GM18508 (cell line): ENCODE measurements at regions not wholly inside any gene's neighbourhood (a gene's known extent, or its start where the extent isn't known, plus 50 kb on each side); places are given as distances from the start of the nearest gene placed in this dataset.
"Not testable (repeated sequence)": the region's sequence is repeated elsewhere in the genome, so short reads cannot be mapped to it uniquely, and the experiment has no call there.

Experiments
- ATAC-seq: cut with Tn5 transposase; IDR thresholded peaks from one replicate; pipeline ENCODE4 v1.9.1; 2021; ENCODE audit warnings: moderate number of reproducible peaks; ENCODE audit not compliant: insufficient read depth, unreplicated experiment

DNA sequence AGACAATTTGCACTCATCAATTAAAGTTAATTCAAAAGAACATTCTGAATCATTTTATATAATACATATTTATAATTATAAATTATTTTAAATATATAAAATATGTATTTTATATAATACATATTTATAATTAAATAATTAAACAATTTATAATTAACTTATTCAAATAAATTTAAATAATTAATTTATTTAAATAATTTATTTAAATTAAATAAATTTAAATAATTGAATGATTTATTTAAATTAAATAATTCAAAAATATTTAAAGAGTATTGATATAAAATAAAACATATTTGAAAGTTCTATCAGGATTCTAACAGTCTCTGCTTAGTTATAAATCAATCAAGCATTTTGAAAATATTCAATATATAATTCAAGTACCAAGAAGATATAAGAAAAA is 775.5 kb upstream of the CTNND2 start:
- no peak for ATAC-seq

DNA sequence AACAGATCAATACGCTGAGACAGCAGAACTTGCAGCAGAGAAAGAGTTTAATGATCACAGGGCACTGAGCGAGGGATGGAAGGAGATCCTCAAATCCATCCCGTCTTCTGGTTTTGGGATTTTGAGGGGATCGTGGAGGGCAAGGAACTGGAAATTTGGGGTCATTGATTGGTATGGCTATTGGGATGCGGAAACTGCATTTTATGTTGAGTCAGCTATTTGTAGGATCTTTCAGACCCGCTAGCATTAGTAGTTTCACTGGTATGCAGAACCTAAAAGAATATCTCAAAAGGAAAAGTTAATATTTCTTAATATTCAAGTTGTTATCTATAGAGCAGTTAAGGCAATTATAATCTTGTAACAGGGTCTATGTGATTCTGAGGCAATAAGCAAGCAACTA is 771.7 kb upstream of the CTNND2 start:
- ATAC-seq = no peak

DNA sequence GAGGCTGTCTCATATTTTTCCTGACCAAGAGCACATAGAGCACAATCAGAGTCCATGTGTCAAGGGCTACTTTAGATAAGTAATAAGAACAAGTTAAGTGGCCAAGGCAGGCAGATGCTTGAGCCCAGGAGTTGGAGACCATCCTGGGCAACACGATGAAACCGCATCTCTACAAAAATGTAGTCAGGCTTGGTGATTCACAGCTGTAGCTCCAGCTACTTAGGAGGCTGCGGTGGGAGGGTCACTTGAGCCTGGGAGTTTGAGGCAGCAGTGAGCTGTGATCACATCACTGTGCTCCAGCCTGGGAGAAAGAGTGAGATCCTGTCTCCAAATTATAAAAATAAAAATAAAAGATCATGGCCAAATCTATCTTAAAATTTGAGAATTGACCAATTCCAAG is 767.9 kb upstream of the CTNND2 start:
- no peak for ATAC-seq

DNA sequence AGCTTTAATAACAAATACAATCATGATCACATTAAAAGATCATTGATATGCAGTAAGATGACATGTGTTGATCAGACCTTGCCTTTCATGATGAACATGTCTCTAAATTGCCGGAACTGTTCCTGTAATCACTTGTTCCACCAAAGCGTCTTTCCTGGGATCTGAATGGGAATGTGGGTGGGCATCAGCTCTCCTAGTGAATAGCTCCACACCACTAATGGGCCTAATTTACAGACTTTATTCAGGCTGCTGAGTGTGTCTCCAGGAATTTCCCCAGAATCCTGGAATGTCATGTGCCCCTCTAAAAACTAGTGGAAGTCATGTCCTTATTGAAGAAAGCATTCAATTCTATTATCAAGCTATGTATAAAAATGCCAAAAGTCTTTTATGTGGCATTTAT is 765.1 kb upstream of the CTNND2 start:
- ATAC-seq = no peak

DNA sequence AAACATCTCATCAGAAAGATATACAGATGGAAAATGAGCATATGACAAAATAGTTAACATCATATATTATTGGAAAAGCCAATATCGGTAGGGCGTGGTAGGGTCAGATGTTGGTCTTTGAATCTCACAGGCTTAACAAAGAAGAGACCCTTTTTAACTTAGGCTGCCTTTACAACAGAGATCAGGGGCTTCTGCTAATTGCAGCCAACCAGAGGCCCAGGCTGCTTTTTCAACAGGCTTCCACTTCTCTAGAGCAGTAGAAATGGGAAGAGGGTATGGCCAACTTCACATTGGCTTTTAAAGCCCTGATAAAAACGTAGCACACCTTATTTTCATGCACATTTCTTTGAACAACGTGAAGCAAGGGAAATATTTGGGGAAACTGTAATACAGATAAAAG is 764.3 kb upstream of the CTNND2 start:
- ATAC-seq = no peak

DNA sequence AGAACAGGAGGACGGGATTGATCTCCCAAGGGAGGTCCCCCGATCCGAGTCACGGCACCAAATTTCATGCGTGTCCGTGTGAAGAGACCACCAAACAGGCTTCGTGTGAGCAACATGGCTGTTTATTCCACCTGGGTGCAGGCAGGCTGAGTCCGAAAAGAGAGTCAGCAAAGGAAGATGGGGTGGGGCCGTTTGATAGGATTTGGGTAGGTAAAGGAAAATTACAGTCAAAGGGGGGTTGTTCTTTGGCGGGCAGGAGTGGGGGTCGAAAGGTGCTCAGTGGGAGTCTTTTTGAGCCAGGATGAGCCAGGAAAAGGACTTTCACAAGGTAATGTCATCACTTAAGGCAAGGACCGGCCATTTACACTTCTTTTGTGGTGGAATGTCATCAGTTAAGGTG is 763.6 kb upstream of the CTNND2 start:
- ATAC-seq = not testable (repeated sequence)

DNA sequence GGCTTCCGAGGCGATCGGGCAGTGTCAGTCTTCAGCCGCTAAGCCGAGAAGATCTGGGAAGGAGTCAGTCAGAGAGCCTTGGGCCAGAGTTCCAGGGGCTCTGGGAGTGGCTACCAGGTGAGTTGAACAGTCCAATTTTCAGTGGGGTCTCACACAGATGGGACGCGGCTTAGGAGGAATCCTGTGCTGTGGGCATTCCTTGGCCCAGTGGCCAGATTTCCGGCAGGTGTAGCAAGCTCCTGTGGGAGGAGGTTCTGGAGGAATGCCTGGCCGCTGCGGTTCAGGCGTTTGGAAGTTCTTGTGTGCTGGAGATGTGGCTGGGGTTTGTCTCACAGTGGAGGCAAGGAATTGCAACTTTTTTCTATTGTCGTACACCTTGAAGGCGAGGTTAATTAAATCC is 761.5 kb upstream of the CTNND2 start:
- not testable (repeated sequence) for ATAC-seq

DNA sequence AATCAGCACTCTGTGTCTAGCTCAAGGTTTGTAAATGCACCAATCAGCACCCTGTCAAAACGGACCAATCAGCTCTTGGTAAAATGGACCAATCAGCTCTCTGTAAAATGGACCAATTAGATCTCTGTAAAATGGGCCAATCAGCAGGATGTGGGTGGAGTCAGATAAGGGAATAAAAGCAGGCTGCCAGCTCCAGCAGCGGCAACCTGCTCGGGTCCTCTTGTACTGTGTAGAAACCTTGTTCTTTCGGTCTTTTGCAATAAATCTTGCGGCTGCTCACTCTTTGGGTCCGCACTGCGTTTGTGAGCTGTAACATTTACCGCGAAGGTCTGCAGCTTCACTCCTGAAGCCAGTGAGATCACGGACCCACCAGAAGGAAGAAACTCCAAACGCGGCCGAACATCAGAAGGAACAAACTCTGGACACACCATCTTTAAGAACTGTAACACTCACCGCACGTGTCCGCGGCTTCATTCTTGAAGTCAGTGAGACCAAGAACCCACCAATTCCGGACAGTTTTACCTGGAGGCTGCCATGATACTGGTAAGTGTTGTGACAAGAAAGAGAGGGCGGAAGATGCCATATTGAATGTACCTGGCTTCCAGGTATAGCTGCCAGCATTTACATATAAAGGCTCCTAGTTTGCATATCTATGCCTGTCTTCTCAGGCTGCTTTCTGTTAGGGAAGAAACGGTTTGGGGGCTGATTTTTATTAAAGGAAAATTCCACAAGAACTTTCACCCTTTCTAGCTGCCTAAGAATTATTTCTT is 758.5 kb upstream of the CTNND2 start:
- ATAC-seq = no peak

DNA sequence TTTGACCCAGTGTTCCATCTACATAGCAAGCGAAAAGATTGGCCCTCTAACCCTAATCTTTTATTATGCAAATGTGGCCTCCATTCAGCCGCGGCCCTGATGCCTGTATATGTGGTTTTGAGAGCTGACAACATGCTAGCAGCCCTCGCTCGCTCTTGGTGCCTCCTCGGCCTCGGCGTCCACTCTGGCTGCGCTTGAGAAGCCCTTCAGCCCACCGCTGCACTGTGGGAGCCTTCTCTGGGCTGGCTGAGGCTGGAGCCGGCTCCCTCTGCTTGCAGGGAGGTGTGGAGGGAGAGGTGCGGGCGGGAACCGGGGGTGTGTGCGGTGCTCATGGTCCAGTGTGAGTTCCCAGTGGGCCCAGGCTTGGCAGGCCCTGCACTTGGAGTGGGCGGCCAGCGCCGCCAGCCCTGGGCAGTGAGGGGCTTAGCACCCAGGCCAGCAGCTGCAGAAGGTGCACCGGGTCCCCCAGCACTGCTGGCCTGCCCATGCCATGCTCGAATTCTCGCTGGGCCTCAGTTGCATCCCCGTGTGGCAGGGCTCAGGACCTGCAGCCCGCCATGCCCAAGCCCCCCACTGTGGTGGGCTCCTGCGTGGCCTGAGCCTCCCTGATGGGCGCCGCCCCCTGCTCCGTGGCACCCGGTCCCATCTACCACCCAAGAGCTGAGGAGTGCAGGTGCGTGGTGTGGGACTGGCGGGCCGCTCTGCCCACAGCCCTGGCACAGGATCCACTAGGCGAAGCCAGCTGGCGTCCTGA is 757.5 kb upstream of the CTNND2 start:
- ATAC-seq = no peak

DNA sequence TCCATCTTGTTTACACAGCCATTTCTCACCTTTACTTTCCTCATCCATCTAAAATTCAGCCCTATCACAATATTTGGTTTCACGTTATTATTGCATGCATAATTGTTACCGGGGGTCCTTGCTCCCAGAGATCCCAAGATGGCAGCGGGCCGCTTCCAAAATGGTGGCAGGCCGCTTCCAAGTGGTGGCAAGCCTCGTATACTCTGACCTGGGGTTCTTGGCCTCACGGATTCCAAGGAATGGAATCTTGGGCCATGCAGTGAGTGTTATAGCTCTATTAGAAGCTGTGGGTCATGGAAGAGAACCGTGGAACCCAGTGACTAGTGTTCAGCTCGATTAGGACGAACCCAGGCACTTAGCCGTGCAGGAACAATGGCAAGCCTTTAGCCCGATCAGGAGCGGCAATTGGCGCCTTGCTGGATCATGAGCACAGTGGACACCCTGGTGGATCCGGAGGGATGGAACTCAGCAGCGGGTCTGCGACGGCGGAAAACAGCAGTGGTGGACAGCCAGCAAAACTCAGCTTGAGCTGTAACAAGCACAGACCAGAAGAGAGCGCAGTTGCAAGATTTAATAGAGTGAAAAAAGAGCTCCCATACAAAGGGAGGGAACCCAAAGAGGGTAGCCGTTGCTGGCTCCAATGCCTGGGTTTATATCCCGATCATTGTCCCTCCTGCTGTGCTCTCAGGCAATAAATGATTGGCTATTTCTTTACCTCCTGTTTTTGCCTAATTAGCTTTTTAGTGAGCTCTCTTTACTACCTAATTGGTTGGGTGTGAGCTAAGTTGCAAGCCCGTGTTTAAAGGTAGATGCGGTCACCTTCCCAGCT is 756.2 kb upstream of the CTNND2 start:
- ATAC-seq = not testable (repeated sequence)

DNA sequence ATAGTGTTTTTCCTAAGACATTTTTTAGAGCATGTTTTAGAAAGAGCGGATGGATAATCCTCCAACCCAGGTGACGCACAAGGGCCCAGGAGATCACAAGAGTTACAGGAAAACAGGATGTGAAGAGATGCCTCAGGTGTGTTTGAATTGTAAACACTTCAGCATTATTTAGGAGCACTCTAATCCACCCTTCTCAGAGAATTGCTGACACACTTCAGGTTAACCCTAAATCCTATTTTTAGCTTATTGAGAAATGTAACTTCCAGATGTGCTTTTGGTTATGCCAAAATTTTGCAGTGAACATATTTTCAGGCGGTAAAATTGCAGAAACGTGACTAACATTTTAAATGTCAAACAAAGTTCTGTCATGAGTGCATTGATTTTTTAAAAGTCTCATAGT is 755.4 kb upstream of the CTNND2 start:
- ATAC-seq = no peak

DNA sequence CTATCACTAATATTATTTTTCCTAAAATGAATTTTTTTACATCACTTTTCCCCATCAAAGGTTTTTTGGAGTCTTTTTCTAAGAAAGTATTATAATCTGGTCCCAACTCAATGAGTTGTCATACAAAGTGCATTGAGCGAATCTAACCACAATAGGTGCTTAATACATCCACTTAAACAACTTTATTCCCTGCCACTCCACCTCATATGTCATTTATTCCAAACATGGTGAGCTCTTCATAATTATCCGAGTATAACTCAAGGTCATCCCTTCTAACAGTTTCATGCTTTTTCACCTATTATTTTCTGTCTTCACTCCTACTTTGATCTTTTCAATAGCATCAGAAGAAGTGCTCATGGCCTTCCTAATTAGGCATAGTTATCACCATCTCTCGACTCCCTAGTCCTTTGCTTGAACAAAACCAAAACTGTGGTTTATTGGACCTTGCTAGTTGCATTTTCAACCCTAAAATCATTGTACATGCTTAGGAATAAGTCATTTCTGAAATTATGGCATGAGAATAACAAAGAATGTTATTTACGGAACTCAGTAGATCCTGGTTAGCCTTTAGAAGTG is 754.7 kb upstream of the CTNND2 start:
- ATAC-seq = no peak

DNA sequence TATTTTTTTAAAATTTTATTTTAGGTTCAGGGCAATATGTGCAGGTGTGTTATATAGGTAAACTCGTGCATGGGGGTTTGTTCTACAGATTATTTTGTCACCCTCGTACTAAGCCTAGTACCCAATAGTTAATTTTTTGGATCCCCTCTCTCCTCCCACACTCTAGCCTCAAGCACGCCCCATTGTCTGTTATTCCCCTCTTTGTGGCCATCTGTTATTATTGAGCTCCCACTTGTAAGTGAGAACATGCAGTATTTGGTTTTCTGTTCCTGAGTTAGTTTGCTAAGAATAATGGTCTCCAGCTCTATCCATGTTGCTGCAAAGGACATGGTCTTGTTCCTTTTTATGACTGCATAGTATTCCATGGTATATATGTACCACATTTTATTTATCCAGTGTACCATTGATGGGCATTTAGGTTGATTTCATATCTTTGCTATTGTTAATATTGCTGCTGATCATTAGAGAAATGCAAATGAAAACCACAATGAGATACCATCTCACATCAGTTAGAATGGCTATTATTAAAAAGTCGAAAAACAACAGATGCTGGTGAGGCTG is 753.7 kb upstream of the CTNND2 start:
- not testable (repeated sequence) for ATAC-seq

DNA sequence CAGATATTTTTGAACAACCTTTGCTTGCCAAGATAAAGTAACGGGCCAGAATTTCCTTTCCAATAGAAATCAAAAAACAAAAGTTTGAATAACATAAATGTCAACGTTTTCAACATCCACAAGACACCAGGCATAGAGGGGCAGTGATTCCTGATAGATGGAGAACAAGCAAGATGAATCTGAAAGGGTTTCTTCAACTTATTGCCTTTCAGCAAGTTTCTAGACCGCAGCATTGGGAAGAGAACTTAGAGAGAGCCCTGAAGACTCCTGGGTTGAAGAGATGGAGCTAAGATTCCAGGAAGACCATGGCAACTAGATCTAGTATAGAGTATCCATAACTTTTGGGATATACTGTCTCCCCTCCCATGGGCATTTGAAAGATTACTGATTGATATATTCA is 751.4 kb upstream of the CTNND2 start:
- no peak for ATAC-seq

DNA sequence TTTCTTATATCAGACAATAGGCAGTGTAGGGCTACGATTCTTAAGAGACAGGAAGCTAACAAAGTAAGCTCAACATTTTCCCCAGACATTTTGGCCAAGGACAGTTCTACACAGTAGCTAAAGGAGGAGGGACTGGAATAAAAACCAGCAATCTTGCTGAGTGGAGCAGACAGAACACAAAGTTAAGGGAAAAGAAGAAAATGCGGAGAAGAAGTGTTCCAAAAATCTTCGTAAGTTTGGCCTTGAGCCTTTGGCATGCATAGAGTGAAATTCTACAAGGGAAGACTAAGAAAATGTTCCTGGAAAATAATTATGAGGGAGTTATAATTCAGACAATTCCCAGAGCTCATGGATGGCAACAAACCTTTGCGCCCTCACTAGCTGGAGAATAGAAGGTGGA is 748.0 kb upstream of the CTNND2 start:
- ATAC-seq = no peak

DNA sequence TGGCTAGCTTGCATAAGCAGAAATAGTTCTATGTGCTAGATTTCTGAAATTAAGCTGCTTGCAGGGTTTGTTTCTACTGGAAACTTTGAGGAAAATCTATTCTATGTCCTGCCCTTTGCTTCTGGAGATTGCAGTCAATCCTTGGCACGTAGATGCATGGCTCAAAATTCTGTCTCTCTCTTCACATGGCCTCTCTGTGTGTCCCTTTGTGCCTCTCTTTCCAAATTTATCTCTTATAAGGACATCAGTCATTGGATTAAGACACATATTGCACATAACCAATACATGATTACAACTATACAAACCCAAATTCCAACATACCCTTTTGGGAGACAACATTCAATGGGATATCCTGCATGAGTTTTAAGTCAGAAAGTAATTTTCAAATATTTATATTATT is 744.3 kb upstream of the CTNND2 start:
- no peak for ATAC-seq

DNA sequence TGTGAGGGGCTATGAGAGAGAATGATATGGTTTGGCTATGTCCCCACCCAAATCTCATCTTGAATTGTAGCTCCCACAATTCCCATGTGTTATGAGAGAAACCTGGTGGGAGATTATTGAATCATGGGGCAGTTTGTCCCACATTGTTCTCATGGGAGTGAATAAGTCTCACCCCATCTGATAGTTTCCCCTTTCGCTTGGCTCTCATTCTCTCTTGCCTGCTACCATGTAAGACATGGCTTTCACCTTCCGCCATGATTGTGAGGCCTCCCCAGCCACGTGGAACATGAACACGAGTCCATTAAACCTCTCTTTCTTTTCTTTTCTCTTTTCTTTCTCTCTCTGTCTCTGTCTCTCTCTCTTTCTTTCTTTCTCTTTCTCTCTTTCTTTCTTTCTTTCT is 743.4 kb upstream of the CTNND2 start:
- no peak for ATAC-seq

DNA sequence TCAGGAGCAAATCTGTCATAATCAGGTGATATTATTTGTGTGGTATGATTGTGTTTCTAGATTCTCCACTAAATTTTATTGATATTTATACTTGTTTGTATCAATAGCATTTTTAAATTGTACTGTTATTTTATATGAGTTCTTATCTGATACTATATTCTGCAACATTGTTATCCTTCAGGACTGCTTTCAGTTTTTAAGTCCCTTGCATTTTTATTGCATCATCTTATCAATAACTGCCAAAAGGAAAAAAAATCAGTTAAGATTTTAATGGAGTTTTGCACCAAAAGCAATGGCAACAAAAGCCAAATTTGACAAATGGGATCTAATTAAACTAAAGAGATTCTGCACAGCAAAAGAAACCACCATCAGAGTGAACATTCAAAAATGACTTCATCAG is 741.3 kb upstream of the CTNND2 start:
- no peak for ATAC-seq

DNA sequence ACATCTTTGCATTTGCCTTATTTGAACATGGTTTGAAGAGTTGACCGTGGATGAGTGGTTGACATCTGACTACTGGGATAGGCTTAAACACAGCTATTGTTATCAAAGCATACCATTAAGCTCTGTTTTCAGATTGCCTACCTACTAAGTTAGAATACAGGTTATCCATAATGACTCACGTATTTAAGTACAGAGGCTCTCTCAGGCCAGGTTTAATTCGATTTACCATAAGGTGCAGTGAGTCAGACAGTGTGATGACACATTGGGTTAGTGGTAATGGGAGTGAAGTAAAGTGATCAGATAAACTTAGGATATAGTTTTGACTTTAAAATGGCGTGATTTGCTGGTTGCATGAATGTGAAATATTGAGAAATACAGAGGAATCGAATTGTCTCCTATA is 732.0 kb upstream of the CTNND2 start:
- no peak for ATAC-seq

DNA sequence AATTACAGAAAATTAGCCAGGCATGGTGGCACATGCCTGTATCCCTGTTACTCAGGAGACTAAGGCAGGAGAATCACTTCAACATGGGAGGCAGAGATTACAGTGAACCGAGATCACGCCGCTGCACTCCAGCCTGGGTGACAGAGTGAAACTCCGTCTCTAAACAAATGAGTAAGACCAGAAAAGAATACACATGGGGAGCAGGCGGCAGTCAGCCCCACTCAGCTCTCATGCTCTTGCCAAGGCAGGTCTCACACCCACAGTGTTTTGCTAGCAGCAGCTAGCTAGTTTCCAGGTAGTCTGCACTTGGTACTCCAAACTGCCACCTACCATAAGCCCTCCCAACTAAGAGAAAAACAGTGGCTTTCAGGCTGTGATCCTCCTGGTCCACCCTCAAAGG is 722.3 kb upstream of the CTNND2 start:
- no peak for ATAC-seq
